ENCODE measurements at regions not wholly inside any gene's neighbourhood (a gene's known extent, or its start where the extent isn't known, plus 50 kb on each side); places are given as distances from the start of the nearest gene placed in this dataset.

DNA sequence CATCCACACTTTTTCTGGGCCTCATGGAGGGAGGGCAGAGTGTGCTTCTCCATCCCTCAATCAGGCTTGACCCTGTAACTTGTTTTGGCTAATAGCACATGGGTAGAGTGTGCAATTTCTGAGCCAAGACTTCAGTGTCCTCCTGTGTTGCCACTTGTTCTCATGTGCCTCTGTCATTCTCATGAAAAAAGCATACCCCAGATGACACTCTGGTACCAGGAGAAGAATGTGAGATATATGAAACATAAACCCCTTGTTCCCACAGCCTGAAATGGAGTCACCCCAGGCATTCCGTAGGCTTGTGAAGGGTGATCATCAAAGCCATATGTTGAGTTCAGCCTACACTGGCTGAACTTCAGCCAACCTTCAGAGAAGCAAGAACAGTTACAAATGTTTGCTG, 239.2 kb upstream of the MIR17HG start:
- intact Hi-C loops (cut with micrococcal nuclease; ENCODE audit: unreplicated experiment): no loop called here

GRCh38 chr13:91111476-91112200, 235.8 kb upstream of the MIR17HG start:
- Histone ChIP-seq H3K36me3 (ENCODE audit: insufficient read depth, low read length, poor library complexity, severe bottlenecking) (no peaks in the 10 kb centered on the region), H3K9me3 (ENCODE audit: low read depth, low read length, poor library complexity, severe bottlenecking) (no peaks in the 10 kb centered on the region), H3K27me3 (replicated peaks; ENCODE audit: insufficient read depth, low read depth, low read length, poor library complexity) (peaks cover 75% of the 10 kb centered on the region), H3K4me3 (ENCODE audit: low read depth, low read length, poor library complexity, severe bottlenecking) (no peak overlapping the region), H3K27ac (ENCODE audit: low read depth, low read length, poor library complexity, severe bottlenecking) (no peak overlapping the region), H3K4me1 (ENCODE audit: insufficient read depth, low read length, poor library complexity, severe bottlenecking) (no peaks in the 10 kb centered on the region)
- no peak for TF ChIP-seq EZH2 (IDR thresholded peaks at IDR 0.05; ENCODE audit: borderline replicate concordance, low read depth, low read length, poor library complexity, severe bottlenecking)
- TF ChIP-seq, protein P1, sequence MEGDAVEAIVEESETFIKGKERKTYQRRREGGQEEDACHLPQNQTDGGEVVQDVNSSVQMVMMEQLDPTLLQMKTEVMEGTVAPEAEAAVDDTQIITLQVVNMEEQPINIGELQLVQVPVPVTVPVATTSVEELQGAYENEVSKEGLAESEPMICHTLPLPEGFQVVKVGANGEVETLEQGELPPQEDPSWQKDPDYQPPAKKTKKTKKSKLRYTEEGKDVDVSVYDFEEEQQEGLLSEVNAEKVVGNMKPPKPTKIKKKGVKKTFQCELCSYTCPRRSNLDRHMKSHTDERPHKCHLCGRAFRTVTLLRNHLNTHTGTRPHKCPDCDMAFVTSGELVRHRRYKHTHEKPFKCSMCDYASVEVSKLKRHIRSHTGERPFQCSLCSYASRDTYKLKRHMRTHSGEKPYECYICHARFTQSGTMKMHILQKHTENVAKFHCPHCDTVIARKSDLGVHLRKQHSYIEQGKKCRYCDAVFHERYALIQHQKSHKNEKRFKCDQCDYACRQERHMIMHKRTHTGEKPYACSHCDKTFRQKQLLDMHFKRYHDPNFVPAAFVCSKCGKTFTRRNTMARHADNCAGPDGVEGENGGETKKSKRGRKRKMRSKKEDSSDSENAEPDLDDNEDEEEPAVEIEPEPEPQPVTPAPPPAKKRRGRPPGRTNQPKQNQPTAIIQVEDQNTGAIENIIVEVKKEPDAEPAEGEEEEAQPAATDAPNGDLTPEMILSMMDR (conservative IDR thresholded peaks at IDR 0.05; ENCODE audit: low read depth, low read length): no peak
- BruUV-seq (replicated peaks): no TSS peak
- ChIA-PET POLR2A (ENCODE audit: low non-redundant PET) (no interaction called here), CTCF (no interaction called here)
- no peak for DNase-seq (ENCODE audit: low spot score)
- intact Hi-C loops (cut with micrococcal nuclease; ENCODE audit: unreplicated experiment): no loop called here

More for the DNA sequence above, 239.2 kb upstream of the MIR17HG start:
- H3K9me3 ChIP-seq (ENCODE audit: low read depth, low read length, poor library complexity, severe bottlenecking): no peaks in the 10 kb centered on the region
- peaks cover 82% of the 10 kb centered on the region for H3K27me3 ChIP-seq (replicated peaks; ENCODE audit: insufficient read depth, low read depth, low read length, poor library complexity)
- no peak for TF ChIP-seq EZH2 (IDR thresholded peaks at IDR 0.05; ENCODE audit: borderline replicate concordance, low read depth, low read length, poor library complexity, severe bottlenecking)
- TF ChIP-seq, protein P1 (conservative IDR thresholded peaks at IDR 0.05; ENCODE audit: low read depth, low read length): no peak
- DNase-seq (ENCODE audit: low spot score): no peak
- no peak overlapping the region for H3K27ac ChIP-seq (ENCODE audit: low read depth, low read length, poor library complexity, severe bottlenecking)
- ChIA-PET CTCF (no interaction called here), POLR2A (ENCODE audit: low non-redundant PET) (no interaction called here)
- no TSS peak for BruUV-seq (replicated peaks)
- H3K4me3 ChIP-seq (ENCODE audit: low read depth, low read length, poor library complexity, severe bottlenecking): no peak overlapping the region
- H3K4me1 ChIP-seq (ENCODE audit: insufficient read depth, low read length, poor library complexity, severe bottlenecking): no peaks in the 10 kb centered on the region
- H3K36me3 ChIP-seq (ENCODE audit: insufficient read depth, low read length, poor library complexity, severe bottlenecking): no peaks in the 10 kb centered on the region

DNA sequence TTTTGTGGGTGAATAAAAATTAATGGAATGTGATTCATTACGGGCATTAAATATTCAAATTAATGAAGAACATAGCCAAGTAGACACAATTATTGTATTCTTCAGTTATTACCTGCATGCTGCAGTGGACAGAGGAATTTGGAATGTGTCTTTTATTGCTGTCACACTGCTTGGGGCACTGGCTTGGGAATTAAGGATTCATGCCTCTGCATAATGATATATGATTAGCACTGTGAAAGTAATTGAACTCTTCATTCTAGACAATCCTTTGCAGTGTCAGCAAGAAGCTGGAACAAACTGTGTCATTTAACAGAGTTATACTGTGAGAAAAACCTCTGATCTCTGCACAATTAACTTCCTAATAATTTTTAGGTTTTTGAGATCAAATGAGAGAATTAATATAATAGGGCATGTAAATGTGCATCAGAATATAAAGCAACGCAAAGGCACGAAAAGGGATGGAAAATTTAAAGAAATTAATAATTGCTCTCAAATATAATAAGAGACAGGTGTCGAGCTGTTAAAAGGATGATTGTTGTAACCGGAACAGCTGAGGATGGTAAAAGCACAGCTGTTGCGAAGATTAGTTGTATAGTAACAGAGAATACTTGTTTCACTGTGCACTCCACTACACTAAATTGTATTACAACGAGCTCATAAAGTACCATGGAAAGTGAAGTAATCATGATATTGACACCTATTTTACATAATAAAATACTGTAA, 235.1 kb upstream of the MIR17HG start:
- intact Hi-C loops (cut with micrococcal nuclease; ENCODE audit: unreplicated experiment): no loop called here
- Histone ChIP-seq H3K27ac (ENCODE audit: low read depth, low read length, poor library complexity, severe bottlenecking) (no peak overlapping the region), H3K4me1 (ENCODE audit: insufficient read depth, low read length, poor library complexity, severe bottlenecking) (no peaks in the 10 kb centered on the region), H3K4me3 (ENCODE audit: low read depth, low read length, poor library complexity, severe bottlenecking) (no peak overlapping the region), H3K9me3 (ENCODE audit: low read depth, low read length, poor library complexity, severe bottlenecking) (no peaks in the 10 kb centered on the region), H3K36me3 (ENCODE audit: insufficient read depth, low read length, poor library complexity, severe bottlenecking) (no peaks in the 10 kb centered on the region), H3K27me3 (replicated peaks; ENCODE audit: insufficient read depth, low read depth, low read length, poor library complexity) (peaks cover 75% of the 10 kb centered on the region)
- TF ChIP-seq, protein P1 (conservative IDR thresholded peaks at IDR 0.05; ENCODE audit: low read depth, low read length): no peak
- TF ChIP-seq EZH2 (IDR thresholded peaks at IDR 0.05; ENCODE audit: borderline replicate concordance, low read depth, low read length, poor library complexity, severe bottlenecking): no peak
- POLR2A ChIA-PET (ENCODE audit: low non-redundant PET): no interaction called here
- CTCF ChIA-PET: no interaction called here
- no TSS peak for BruUV-seq (replicated peaks)
- DNase-seq (ENCODE audit: low spot score): no peak

Measured in A673 (cell line).